HepG2 (cell line): ENCODE measurements at regions not wholly inside any gene's neighbourhood (a gene's known extent, or its start where the extent isn't known, plus 50 kb on each side); places are given as distances from the start of the nearest gene placed in this dataset.

ENCODE experiments used
- ATAC-seq: fragments of 200-7000 bp; cut with Tn5 transposase; 3 replicates; pipeline ENCODE4 v1.9.1; 2020; ENCODE audit warnings: mild to moderate bottlenecking, moderate library complexity
- BruUV-seq: library from RNA; stranded (reverse); fragments of 400-500 nt; replicated peaks from 2 replicates; lab custom pipeline; 2021; lab: Mats Ljungman, UMichigan
- CTCF ChIA-PET: fragments of 300-600 bp; formaldehyde crosslinking; extraction: SDS; loops from one replicate; lab custom pipeline; 2021; ENCODE audit warnings: low total read pairs, inconsistent platforms, low intra/inter-chr PET ratio; lab: Yijun Ruan, JAX
- POLR2A ChIA-PET: fragments of 350-600 bp; sonication (Branson Sonifier 250); formaldehyde crosslinking; loops from one replicate; lab custom pipeline; 2020; ENCODE audit warnings: antibody characterized with exemption, inconsistent platforms; lab: Yijun Ruan, JAX
- DNase-seq: peaks from one replicate; pipeline ENCODE4 v3.0.0-alpha.2; 2015; ENCODE audit warnings: low spot score
- FAIRE-seq: peaks from 3 replicates; lab custom pipeline; 2011; peaks lifted over from hg19 to GRCh38; lab: Jason Lieb, UNC
- H2AFZ ChIP-seq: one replicate; pipeline ENCODE4 v1.6.1; 2011; ENCODE audit warnings: low read length, inconsistent platforms
- H3K27ac ChIP-seq: fragments of 300-600 bp; 3 replicates; pipeline ENCODE4 v1.8.0; 2011; ENCODE audit warnings: mixed run types, mild to moderate bottlenecking, mixed read lengths, low read length, inconsistent platforms; ENCODE audit not compliant: insufficient read depth; ENCODE audit errors: extremely low read length
- H3K27me3 ChIP-seq, 2 experiments: fragments of 200-600 bp in 1 of 2; 2 replicates in 1 of 2; 3 replicates in 1 of 2; pipeline versions ENCODE4 v1.6.0 to v1.8.0; 2011; ENCODE audit warnings: low read length in 2 of 2, mild to moderate bottlenecking in 2 of 2, moderate library complexity in 2 of 2, inconsistent platforms in 1 of 2; ENCODE audit not compliant: insufficient read depth in 2 of 2, control insufficient read depth in 1 of 2
- H3K36me3 ChIP-seq, 2 experiments: fragments of 200-600 bp in 1 of 2; replicated peaks in 1 of 2; 2 replicates in 1 of 2; 3 replicates in 1 of 2; pipeline versions ENCODE4 v1.5.1 to v1.8.0; 2011; ENCODE audit warnings: low read length in 2 of 2, inconsistent platforms in 1 of 2; ENCODE audit not compliant: insufficient read depth in 2 of 2, control insufficient read depth in 1 of 2
- H3K4me1 ChIP-seq: 2 replicates; pipeline ENCODE4 v1.5.1; 2012; ENCODE audit warnings: low read length, inconsistent platforms; ENCODE audit not compliant: insufficient read depth
- H3K4me2 ChIP-seq: 2 replicates; pipeline ENCODE4 v1.6.0; 2011; ENCODE audit warnings: low read depth, low read length, inconsistent platforms
- H3K4me3 ChIP-seq, 3 experiments: fragments of 200-600 bp in 1 of 3; sonication (generic), shearing (Covaris generic) in 1 of 3; replicated peaks in 1 of 3; 2 replicates each; pipeline ENCODE4 v1.5.1; 2011 to 2016; ENCODE audit warnings: low read length in 3 of 3, inconsistent platforms in 2 of 3, low read depth in 2 of 3, mild to moderate bottlenecking in 2 of 3, control low read depth in 1 of 3, mixed read lengths in 1 of 3; ENCODE audit not compliant: insufficient read depth in 1 of 3
- H3K79me2 ChIP-seq: one replicate; pipeline ENCODE4 v1.6.1; 2011; ENCODE audit warnings: low read length, inconsistent platforms; ENCODE audit not compliant: insufficient read depth
- H3K9ac ChIP-seq: 2 replicates; pipeline ENCODE4 v1.6.0; 2011; ENCODE audit warnings: mild to moderate bottlenecking, low read depth, low read length, inconsistent platforms; ENCODE audit not compliant: insufficient read depth
- H3K9me3 ChIP-seq: 2 replicates; pipeline ENCODE4 v1.5.1; 2012; ENCODE audit warnings: mild to moderate bottlenecking, low read length
- H4K20me1 ChIP-seq: 2 replicates; pipeline ENCODE4 v1.6.0; 2011; ENCODE audit warnings: inconsistent platforms, mild to moderate bottlenecking, low read length, moderate library complexity; ENCODE audit not compliant: insufficient read depth
- CBX1 ChIP-seq: IDR thresholded peaks from one replicate; pipeline ENCODE4 v1.6.1; 2016; ENCODE audit warnings: antibody characterized with exemption, low read depth
- CC2D1A ChIP-seq: sonication (generic); formaldehyde crosslinking; IDR thresholded peaks from 2 replicates; pipeline ENCODE4 v1.8.1; 2023; ENCODE audit warnings: mild to moderate bottlenecking, missing genetic modification reagents
- CSRNP1 ChIP-seq: sonication (generic); formaldehyde crosslinking; IDR thresholded peaks from 2 replicates; pipeline ENCODE4 v1.8.1; 2023; ENCODE audit warnings: mild to moderate bottlenecking, missing genetic modification reagents
- ELF3 ChIP-seq: IDR thresholded peaks from 2 replicates; pipeline ENCODE4 v1.6.1; 2016; ENCODE audit warnings: missing genetic modification reagents, missing compliant biosample characterization
- HNF1B ChIP-seq: sonication (generic); formaldehyde crosslinking; IDR thresholded peaks from 2 replicates; pipeline ENCODE4 v1.5.1; 2020; ENCODE audit warnings: mild to moderate bottlenecking, moderate library complexity, missing genetic modification reagents
- SCMH1 ChIP-seq: sonication (generic); formaldehyde crosslinking; IDR thresholded peaks from 2 replicates; pipeline ENCODE4 v1.9.0; 2021; ENCODE audit warnings: missing genetic modification reagents, mild to moderate bottlenecking, borderline replicate concordance
- SMAD1 ChIP-seq: sonication (generic); formaldehyde crosslinking; IDR thresholded peaks from 2 replicates; pipeline ENCODE4 v1.4.0; 2020; ENCODE audit warnings: missing genetic modification reagents, low read depth, mild to moderate bottlenecking, borderline replicate concordance
- SNAPC4 ChIP-seq: sonication (generic); formaldehyde crosslinking; IDR thresholded peaks from 2 replicates; pipeline ENCODE4 v1.4.0; 2020; ENCODE audit warnings: mild to moderate bottlenecking, missing genetic modification reagents
- SP5 ChIP-seq: IDR thresholded peaks from 2 replicates; pipeline ENCODE4 v1.6.1; 2016; ENCODE audit warnings: low read depth, borderline replicate concordance
- STAT6 ChIP-seq: sonication (generic); formaldehyde crosslinking; IDR thresholded peaks from 2 replicates; pipeline ENCODE4 v1.4.0; 2020; ENCODE audit warnings: missing genetic modification reagents, mild to moderate bottlenecking, borderline replicate concordance
- ZNF773 ChIP-seq: sonication (generic); formaldehyde crosslinking; IDR thresholded peaks from 2 replicates; pipeline ENCODE4 v1.4.0; 2020; ENCODE audit warnings: missing genetic modification reagents, borderline replicate concordance
- in situ Hi-C: cut with HindIII; loops from 2 replicates; pipeline ENCODE4 v1.10.0; 2017; ENCODE audit warnings: low pct_unique_long_range_greater_than_20kb; ENCODE audit not compliant: extremely low pct_ligation_motif_present
- intact Hi-C: fragments of 100-400 bp; cut with micrococcal nuclease; formaldehyde crosslinking; loops from one replicate; pipeline ENCODE4 v1.10.0; 2022; ENCODE audit not compliant: unreplicated experiment

- H3K27ac ChIP-seq = no peak overlapping the region
- no peak overlapping the region for H3K4me3 ChIP-seq
- no peaks in the 10 kb centered on the region for H3K79me2 ChIP-seq
- H3K27me3 ChIP-seq = no peaks in the 10 kb centered on the region
- H3K9me3 ChIP-seq = peaks cover 85% of the 10 kb centered on the region
- intact Hi-C loops (no loop called here), in situ Hi-C loops (no loop called here)
- DNase-seq = no peak
- FAIRE-seq = no peak
- TF ChIP-seq CSRNP1 = no peak
- no peak for TF ChIP-seq ZNF773
- no peak for TF ChIP-seq HNF1B (CRISPR knock-in tag)
- no peak for TF ChIP-seq SMAD1 (CRISPR knock-in tag)
- TF ChIP-seq CC2D1A (CRISPR knock-in tag) = no peak
- no peak for TF ChIP-seq STAT6 (CRISPR knock-in tag)
- no peak for TF ChIP-seq SCMH1 (CRISPR knock-in tag)
- TF ChIP-seq CBX1 = no peak
- no peak for TF ChIP-seq SNAPC4 (CRISPR knock-in tag)
- no peak for TF ChIP-seq SP5 (CRISPR knock-in tag)
- TF ChIP-seq ELF3 (CRISPR knock-in tag) = no peak
- no peak overlapping the region for H3K4me2 ChIP-seq
- no TSS peak for BruUV-seq
- H4K20me1 ChIP-seq = no peaks in the 10 kb centered on the region
- no peaks in the 10 kb centered on the region for H3K36me3 ChIP-seq
- no peak overlapping the region for H3K9ac ChIP-seq
- ATAC-seq = no peak
- ChIA-PET CTCF (no interaction called here), POLR2A (no interaction called here)
- no peaks in the 10 kb centered on the region for H3K4me1 ChIP-seq
- H2AFZ ChIP-seq = no peak overlapping the region
Observed at GRCh38 chr16:63776437-63776836, 1345.4 kb downstream of the CDH11 start.
